GM18907 (cell line): ENCODE measurements at regions not wholly inside any gene's neighbourhood (a gene's known extent, or its start where the extent isn't known, plus 50 kb on each side); places are given as distances from the start of the nearest gene placed in this dataset.

ENCODE experiments used
- ATAC-seq: cut with Tn5 transposase; IDR thresholded peaks from one replicate; pipeline ENCODE4 v1.9.1; 2021; ENCODE audit warnings: mild to moderate bottlenecking, moderate library complexity; ENCODE audit not compliant: unreplicated experiment

GRCh38 chr17:15893658-15894024 lies 51.3 kb upstream of the ADORA2B start:
- no peak for ATAC-seq

DNA sequence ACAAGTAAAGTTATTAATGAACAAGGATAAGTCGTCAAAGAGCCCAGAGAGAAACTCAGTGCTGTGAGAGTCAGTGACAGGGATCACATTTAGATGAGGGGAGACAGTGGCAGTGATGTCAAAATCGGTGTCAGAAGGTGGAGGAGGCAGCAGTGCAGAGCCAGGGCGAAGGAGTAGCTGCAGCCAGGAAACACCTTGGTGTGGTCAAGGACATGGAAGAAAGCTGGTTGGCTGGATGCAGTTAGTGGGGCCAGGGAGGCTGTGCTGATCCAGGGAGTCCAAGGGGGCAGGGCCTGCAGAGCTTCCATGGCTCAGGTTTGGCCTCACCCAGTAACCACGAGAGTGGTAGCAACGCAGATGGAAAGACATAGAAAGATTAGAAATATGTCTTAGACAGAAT lies 50.7 kb upstream of the ADORA2B start:
- no peak for ATAC-seq

DNA sequence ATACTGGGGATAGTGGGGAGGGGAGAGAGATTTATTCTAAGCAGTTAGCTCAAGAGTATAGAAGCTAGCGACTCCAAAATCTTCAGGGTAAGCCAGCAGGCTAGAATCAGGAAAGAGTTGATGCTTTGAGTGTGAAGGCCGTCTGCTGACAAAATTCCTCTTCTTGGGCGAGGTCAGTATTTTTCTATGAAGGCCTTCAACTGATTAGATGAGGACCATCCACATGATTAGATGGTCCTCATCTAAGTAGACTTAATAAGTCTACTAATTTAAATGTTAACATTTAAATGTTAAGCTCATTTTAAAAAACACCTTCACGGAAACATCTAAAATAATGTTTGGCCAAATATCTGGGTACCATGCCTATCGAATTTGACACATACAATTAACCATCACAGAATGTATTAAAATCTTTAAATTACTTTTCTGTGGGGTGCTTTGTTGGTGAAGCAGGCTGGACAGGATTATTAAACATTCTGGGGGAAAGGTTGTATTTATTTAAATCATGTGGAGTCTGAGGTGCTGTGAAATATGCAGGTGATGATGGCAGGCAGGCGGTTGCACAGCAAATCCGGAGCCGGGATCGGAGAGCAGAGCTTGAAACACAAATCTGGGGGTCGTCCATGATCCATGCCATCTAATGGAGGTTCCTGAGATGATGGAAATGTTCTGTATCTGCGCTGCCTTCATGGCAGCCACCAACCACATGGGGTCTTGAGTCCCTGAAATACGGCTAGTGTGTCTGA lies 49.8 kb upstream of the ADORA2B start:
- ATAC-seq: no peak
